K562 (cell line): ENCODE measurements at regions not wholly inside any gene's neighbourhood (a gene's known extent, or its start where the extent isn't known, plus 50 kb on each side); places are given as distances from the start of the nearest gene placed in this dataset.

ENCODE experiments used
- ATAC-seq: fragments of 200-7000 bp; cut with Tn5 transposase; 3 replicates; pipeline ENCODE4 v1.9.1; 2020; ENCODE audit warnings: moderate library complexity
- BruUV-seq: library from RNA; stranded (reverse); fragments of 400-500 nt; replicated peaks from 2 replicates; lab custom pipeline; 2021; lab: Mats Ljungman, UMichigan
- CTCF ChIA-PET: fragments of 300-600 bp; formaldehyde crosslinking; extraction: SDS; loops from one replicate; lab custom pipeline; 2021; ENCODE audit warnings: low intra/inter-chr PET ratio; lab: Yijun Ruan, JAX
- POLR2A ChIA-PET: fragments of 300-600, 350-650 bp; sonication (Branson Sonifier 250); formaldehyde crosslinking; extraction: SDS; loops from one replicate; lab custom pipeline; 2021; ENCODE audit warnings: antibody characterized with exemption, inconsistent platforms; lab: Yijun Ruan, JAX
- DNase-seq, 4 experiments: peaks; one replicate each; pipeline versions ENCODE4 v3.0.0 to v3.0.0-alpha.2; 2011 to 2018; ENCODE audit warnings: low spot score in 3 of 4, mixed read lengths in 3 of 4; ENCODE audit errors: extremely low read depth in 1 of 4
- FAIRE-seq: peaks from 2 replicates; lab custom pipeline; 2011; peaks lifted over from hg19 to GRCh38; lab: Jason Lieb, UNC
- H2AFZ ChIP-seq: 2 replicates; pipeline ENCODE4 v1.6.0; 2011; ENCODE audit warnings: low read depth, low read length, control low read depth, inconsistent platforms
- H3K27ac ChIP-seq: fragments of 200-600 bp; 3 replicates; pipeline ENCODE4 v1.8.0; 2011; ENCODE audit warnings: low read depth, mild to moderate bottlenecking, control low read depth, inconsistent platforms, low read length, moderate library complexity, mixed read lengths; ENCODE audit errors: extremely low read depth
- H3K27me3 ChIP-seq, 2 experiments: fragments of 300-600 bp in 1 of 2; 2 replicates in 1 of 2; 3 replicates in 1 of 2; pipeline versions ENCODE4 v1.6.0 to v1.8.0; 2011; ENCODE audit warnings: inconsistent platforms in 2 of 2, low read length in 2 of 2, mild to moderate bottlenecking in 1 of 2, mixed read lengths in 1 of 2, moderate library complexity in 1 of 2; ENCODE audit not compliant: control insufficient read depth in 2 of 2, insufficient read depth in 2 of 2
- H3K36me3 ChIP-seq: fragments of 300-600 bp; 3 replicates; pipeline ENCODE4 v1.8.0; 2011; ENCODE audit warnings: mild to moderate bottlenecking, low read length, inconsistent platforms; ENCODE audit not compliant: control insufficient read depth, insufficient read depth
- H3K4me1 ChIP-seq, 2 experiments: fragments of 200-600 bp in 1 of 2; replicated peaks in 1 of 2; 2 replicates in 1 of 2; 3 replicates in 1 of 2; pipeline versions ENCODE4 v1.5.1 to v1.8.0; 2011; ENCODE audit warnings: inconsistent platforms in 2 of 2, low read length in 2 of 2, mild to moderate bottlenecking in 1 of 2, mixed read lengths in 1 of 2, moderate library complexity in 1 of 2; ENCODE audit not compliant: control insufficient read depth in 2 of 2, insufficient read depth in 2 of 2
- H3K4me2 ChIP-seq: 2 replicates; pipeline ENCODE4 v1.6.1; 2011; ENCODE audit warnings: low read length, control low read depth, inconsistent platforms, mixed read lengths; ENCODE audit not compliant: insufficient read depth
- H3K4me3 ChIP-seq: fragments of 200-600 bp; sonication (generic), shearing (Covaris generic); 2 replicates; pipeline ENCODE4 v1.5.1; 2016; ENCODE audit warnings: control low read depth, inconsistent platforms
- H3K79me2 ChIP-seq: fragments of 200-600 bp; 3 replicates; pipeline ENCODE4 v1.8.0; 2011; ENCODE audit warnings: low read length, inconsistent platforms; ENCODE audit not compliant: control insufficient read depth, insufficient read depth
- H3K9ac ChIP-seq, 2 experiments: 2 replicates each; pipeline versions ENCODE4 v1.6.0 to v1.6.1; 2011; ENCODE audit warnings: low read depth in 2 of 2, low read length in 2 of 2, control low read depth in 1 of 2, inconsistent platforms in 1 of 2, mild to moderate bottlenecking in 1 of 2, mixed read lengths in 1 of 2; ENCODE audit not compliant: insufficient read depth in 1 of 2
- H3K9me1 ChIP-seq: one replicate; pipeline ENCODE4 v1.6.0; 2011; ENCODE audit warnings: inconsistent platforms, mild to moderate bottlenecking, low read length, moderate library complexity; ENCODE audit not compliant: control insufficient read depth, insufficient read depth
- H3K9me3 ChIP-seq: replicated peaks from 2 replicates; pipeline ENCODE4 v1.5.1; 2011; ENCODE audit warnings: low read depth, low read length, inconsistent platforms; ENCODE audit not compliant: control insufficient read depth, insufficient read depth
- H4K20me1 ChIP-seq: replicated peaks from 2 replicates; pipeline ENCODE4 v1.6.1; 2011; ENCODE audit warnings: low read length, inconsistent platforms, mixed read lengths; ENCODE audit not compliant: control insufficient read depth, insufficient read depth
- ATF1 ChIP-seq, 2 experiments: fragments of 450-650 bp in 1 of 2; IDR thresholded peaks; 2 replicates each; pipeline ENCODE4 v1.6.1; 2016; ENCODE audit warnings: missing compliant biosample characterization in 1 of 2, missing genetic modification characterization in 1 of 2
- BCOR ChIP-seq: fragments of 450-650 bp; IDR thresholded peaks from 2 replicates; pipeline ENCODE4 v1.6.1; 2016
- CBFA2T3 ChIP-seq: fragments of 450-650 bp; IDR thresholded peaks from 2 replicates; pipeline ENCODE4 v1.6.1; 2017
- DACH1 ChIP-seq: fragments of 450-650 bp; IDR thresholded peaks from 2 replicates; pipeline ENCODE4 v1.6.1; 2018; ENCODE audit not compliant: partially characterized antibody
- HES1 ChIP-seq: fragments of 450-650 bp; IDR thresholded peaks from 2 replicates; pipeline ENCODE4 v1.6.1; 2016; ENCODE audit warnings: low read depth, mild to moderate bottlenecking, moderate library complexity
- IRF2 ChIP-seq: sonication (generic); formaldehyde crosslinking; IDR thresholded peaks from 2 replicates; pipeline ENCODE4 v1.8.1; 2022; ENCODE audit warnings: mild to moderate bottlenecking, missing genetic modification reagents
- NCOA2 ChIP-seq, 2 experiments: fragments of 450-650 bp; IDR thresholded peaks; 2 replicates each; pipeline ENCODE4 v1.6.1; 2018; ENCODE audit warnings: mild to moderate bottlenecking in 2 of 2, moderate library complexity in 1 of 2; ENCODE audit not compliant: partially characterized antibody in 2 of 2
- PATZ1 ChIP-seq: fragments of 250-450 bp; sonication (Bioruptor Pico); IDR thresholded peaks from 2 replicates; pipeline ENCODE4 v1.5.0; 2020; ENCODE audit warnings: mild to moderate bottlenecking, borderline replicate concordance
- SMARCC2 ChIP-seq: fragments of 450-650 bp; IDR thresholded peaks from 2 replicates; pipeline ENCODE4 v1.6.1; 2017; ENCODE audit warnings: antibody characterized with exemption, moderate library complexity, mild to moderate bottlenecking, low read depth
- ZNF507 ChIP-seq: conservative IDR thresholded peaks from 2 replicates; pipeline ENCODE4 v1.6.1; 2017; ENCODE audit warnings: missing genetic modification characterization, missing compliant biosample characterization
- whole genome bisulfite sequencing: fragments of 100-300 bp; shearing (Covaris generic); methylation state at CpG from one replicate; pipeline ENCODE4 v1.1.6; 2016; ENCODE audit warnings: low coverage, mixed read lengths; ENCODE audit not compliant: insufficient coverage; ENCODE audit errors: missing lambda C conversion rate; 5-methylcytosine and 5-hydroxymethylcytosine counted together
- in situ Hi-C: fragments of 300-500 bp; cut with MboI; formaldehyde crosslinking; loops from 4 replicates; pipeline ENCODE4 v1.15.0; 2018; ENCODE audit warnings: inconsistent platforms, mixed read lengths
- intact Hi-C: fragments of 100-400 bp; cut with micrococcal nuclease; formaldehyde crosslinking; loops from 2 replicates; pipeline ENCODE4 v1.14.2; 2022

GRCh38 chr5:165739079-165739741, 2233.8 kb downstream of the MAT2B start:
- no peaks in the 10 kb centered on the region for H3K36me3 ChIP-seq
- FAIRE-seq, result no peak
- H3K9me1 ChIP-seq, result no peaks in the 10 kb centered on the region
- H3K4me2 ChIP-seq, result no peak overlapping the region
- no peaks in the 10 kb centered on the region for H3K27me3 ChIP-seq
- no peaks in the 10 kb centered on the region for H4K20me1 ChIP-seq
- CTCF ChIA-PET, result no interaction called here
- DNase-seq, result no peak
- H3K9ac ChIP-seq, result no peak overlapping the region
- intact Hi-C loops, result no loop called here
- in situ Hi-C loops, result no loop called here
- H2AFZ ChIP-seq, result no peak overlapping the region
- 1% methylated on average over 8 of the region's 8 CpGs for WGBS
- no peak for TF ChIP-seq PATZ1
- no peak for TF ChIP-seq DACH1
- TF ChIP-seq ZNF507 (tag), result no peak
- no peak for TF ChIP-seq HES1
- no peak for TF ChIP-seq BCOR
- TF ChIP-seq NCOA2 (IDR thresholded peaks at IDR 0.05; ENCODE audit: partially characterized antibody in 2 of 2), result no peak
- TF ChIP-seq CBFA2T3, result no peak
- TF ChIP-seq SMARCC2, result no peak
- no peak for TF ChIP-seq ATF1 (CRISPR knock-in tag; IDR thresholded peaks at IDR 0.05)
- no peak for TF ChIP-seq ATF1 (tag; IDR thresholded peaks at IDR 0.05)
- no peak for TF ChIP-seq IRF2
- TF ChIP-seq, all 486 proteins: peak for 0
- Histone ChIP-seq H3K4me3 (no peak overlapping the region), H3K9me3 (no peaks in the 10 kb centered on the region; the same call in 1 of the 2 replicates), H3K4me1 (no peaks in the 10 kb centered on the region), H3K79me2 (no peaks in the 10 kb centered on the region), H3K27ac (no peak overlapping the region)
- no peak for ATAC-seq
- POLR2A ChIA-PET, result no interaction called here
- no TSS peak for BruUV-seq
